ENCODE measurements at regions not wholly inside any gene's neighbourhood (a gene's known extent, or its start where the extent isn't known, plus 50 kb on each side); places are given as distances from the start of the nearest gene placed in this dataset.

GRCh38 chr5:23445573-23445972 is 61.8 kb upstream of the PRDM9 start:
- no peak for DNase-seq (ENCODE audit: low read depth, low spot score)
- no peak for TF ChIP-seq FOS (IDR thresholded peaks at IDR 0.05; ENCODE audit: borderline replicate concordance, insufficient read depth, low read length)
- TF ChIP-seq POLR2A (IDR thresholded peaks at IDR 0.05; ENCODE audit: low read depth, low read length): no peak
- TF ChIP-seq POLR2AphosphoS5 (IDR thresholded peaks at IDR 0.05; ENCODE audit: insufficient read depth, low read depth, low read length): no peak
- TF ChIP-seq MAX (IDR thresholded peaks at IDR 0.05; ENCODE audit: insufficient read depth, insufficient read length): no peak
- TF ChIP-seq CTCF (IDR thresholded peaks at IDR 0.05; ENCODE audit: extremely low read depth in 1 of 2, insufficient read depth in 1 of 2, low read depth in 1 of 2, low read length in 2 of 2): no peak
- FAIRE-seq: no peak
- no TSS peak for BruUV-seq (replicated peaks)
- no peak overlapping the region for H3K4me3 ChIP-seq (replicated peaks in 1 of 3; ENCODE audit: insufficient read depth in 1 of 3, low read depth in 1 of 3, low read length in 3 of 3)
- no peak overlapping the region for H3K4me2 ChIP-seq (ENCODE audit: insufficient read depth, low read length)
- CTCF ChIA-PET: no interaction called here
- no peaks in the 10 kb centered on the region for H4K20me1 ChIP-seq (replicated peaks; ENCODE audit: control insufficient read depth, extremely low read depth, insufficient read depth, low read length)
- H3K79me2 ChIP-seq (ENCODE audit: control insufficient read depth, insufficient read depth, low read length): no peaks in the 10 kb centered on the region
- H3K4me1 ChIP-seq (ENCODE audit: control insufficient read depth, extremely low read depth, insufficient read depth, low read length): no peaks in the 10 kb centered on the region
- intact Hi-C loops (cut with micrococcal nuclease): no loop called here
- H3K9me3 ChIP-seq (replicated peaks; ENCODE audit: control insufficient read depth, insufficient read depth, low read length): peaks cover 2% of the 10 kb centered on the region
- no peaks in the 10 kb centered on the region for H3K36me3 ChIP-seq (ENCODE audit: control insufficient read depth in 2 of 2, extremely low read depth in 1 of 2, insufficient read depth in 2 of 2, low read length in 2 of 2)
- H3K9ac ChIP-seq (replicated peaks; ENCODE audit: extremely low read depth, insufficient read depth, low read length): no peak overlapping the region
- no peaks in the 10 kb centered on the region for H3K9me1 ChIP-seq (replicated peaks; ENCODE audit: control insufficient read depth, extremely low read depth, insufficient read depth, low read length)
- H3K27me3 ChIP-seq (ENCODE audit: control insufficient read depth in 2 of 2, insufficient read depth in 2 of 2, low read length in 2 of 2): no peaks in the 10 kb centered on the region
- POLR2A ChIA-PET: no interaction called here
- dilution Hi-C loops (cut with MboI; ENCODE audit: extremely low pct_ligation_motif_present, low sequenced_read_pairs): no loop called here
- no peak overlapping the region for H3K27ac ChIP-seq (ENCODE audit: insufficient read depth, low read depth, low read length)
- no peak overlapping the region for H2AFZ ChIP-seq (ENCODE audit: low read depth, low read length)

- H3K27ac ChIP-seq (ENCODE audit: insufficient read depth, low read depth, low read length): no peak overlapping the region
- dilution Hi-C loops (cut with MboI; ENCODE audit: extremely low pct_ligation_motif_present, low sequenced_read_pairs): no loop called here
- no peaks in the 10 kb centered on the region for H3K36me3 ChIP-seq (ENCODE audit: control insufficient read depth in 2 of 2, extremely low read depth in 1 of 2, insufficient read depth in 2 of 2, low read length in 2 of 2)
- no peak for DNase-seq (ENCODE audit: low read depth, low spot score)
- H3K4me1 ChIP-seq (ENCODE audit: control insufficient read depth, extremely low read depth, insufficient read depth, low read length): no peaks in the 10 kb centered on the region
- H3K27me3 ChIP-seq (ENCODE audit: control insufficient read depth in 2 of 2, insufficient read depth in 2 of 2, low read length in 2 of 2): no peaks in the 10 kb centered on the region
- peaks cover 6% of the 10 kb centered on the region for H3K9me3 ChIP-seq (replicated peaks; ENCODE audit: control insufficient read depth, insufficient read depth, low read length)
- ChIA-PET POLR2A (no interaction called here), CTCF (no interaction called here)
- no peak overlapping the region for H3K4me2 ChIP-seq (ENCODE audit: insufficient read depth, low read length)
- H3K4me3 ChIP-seq (replicated peaks in 1 of 3; ENCODE audit: insufficient read depth in 1 of 3, low read depth in 1 of 3, low read length in 3 of 3): no peak overlapping the region
- no peak for TF ChIP-seq POLR2AphosphoS5 (IDR thresholded peaks at IDR 0.05; ENCODE audit: insufficient read depth, low read depth, low read length)
- no peak for TF ChIP-seq MAX (IDR thresholded peaks at IDR 0.05; ENCODE audit: insufficient read depth, insufficient read length)
- no peak for TF ChIP-seq POLR2A (IDR thresholded peaks at IDR 0.05; ENCODE audit: low read depth, low read length)
- no peak for TF ChIP-seq FOS (IDR thresholded peaks at IDR 0.05; ENCODE audit: borderline replicate concordance, insufficient read depth, low read length)
- no peak for TF ChIP-seq EZH2 (IDR thresholded peaks at IDR 0.05; ENCODE audit: borderline replicate concordance, low read depth, low read length, severe bottlenecking)
- TF ChIP-seq JUN (IDR thresholded peaks at IDR 0.05; ENCODE audit: borderline replicate concordance, insufficient read depth, insufficient read length, low read depth): no peak
- no peak for TF ChIP-seq MYC (IDR thresholded peaks at IDR 0.05; ENCODE audit: low read depth, low read length)
- TF ChIP-seq CTCF (IDR thresholded peaks at IDR 0.05; ENCODE audit: extremely low read depth in 1 of 2, insufficient read depth in 1 of 2, low read depth in 1 of 2, low read length in 2 of 2): no peak
- no peak for TF ChIP-seq GATA2 (IDR thresholded peaks at IDR 0.05; ENCODE audit: insufficient read depth, insufficient read length, low read depth, low read length)
- H3K9me1 ChIP-seq (replicated peaks; ENCODE audit: control insufficient read depth, extremely low read depth, insufficient read depth, low read length): no peaks in the 10 kb centered on the region
- H3K9ac ChIP-seq (replicated peaks; ENCODE audit: extremely low read depth, insufficient read depth, low read length): no peak overlapping the region
- no peaks in the 10 kb centered on the region for H4K20me1 ChIP-seq (replicated peaks; ENCODE audit: control insufficient read depth, extremely low read depth, insufficient read depth, low read length)
- H2AFZ ChIP-seq (ENCODE audit: low read depth, low read length): no peak overlapping the region
- FAIRE-seq: no peak
- no peaks in the 10 kb centered on the region for H3K79me2 ChIP-seq (ENCODE audit: control insufficient read depth, insufficient read depth, low read length)
- no TSS peak for BruUV-seq (replicated peaks)
- intact Hi-C loops (cut with micrococcal nuclease): no loop called here
These were observed 66.7 kb upstream of the PRDM9 start for GRCh38 chr5:23440703-23441102.
